Muscle of leg (tissue), 3 donors: ENCODE measurements at regions not wholly inside any gene's neighbourhood (a gene's known extent, or its start where the extent isn't known, plus 50 kb on each side); places are given as distances from the start of the nearest gene placed in this dataset.
A peak's percentile ranks its signal among the peaks of the same experiment; 100 is the strongest.
"Not testable (repeated sequence)": the region's sequence is repeated elsewhere in the genome, so short reads cannot be mapped to it uniquely, and the experiment has no call there.

Experiments
- DNase-seq: peaks from one replicate; pipeline ENCODE4 v3.0.0; 2013
- H3K27ac ChIP-seq: one replicate; pipeline ENCODE4 v1.5.1; 2013; ENCODE audit warnings: mild to moderate bottlenecking, low read length, control low read depth
- H3K27me3 ChIP-seq: one replicate; pipeline ENCODE4 v1.6.1; 2013; ENCODE audit warnings: low read length; ENCODE audit not compliant: control insufficient read depth, insufficient read depth
- H3K36me3 ChIP-seq: one replicate; pipeline ENCODE4 v1.6.1; 2013; ENCODE audit warnings: low read length; ENCODE audit not compliant: control insufficient read depth, insufficient read depth
- H3K4me1 ChIP-seq: one replicate; pipeline ENCODE4 v1.6.1; 2013; ENCODE audit warnings: low read length; ENCODE audit not compliant: control insufficient read depth, insufficient read depth
- H3K4me3 ChIP-seq: one replicate; pipeline ENCODE4 v1.5.1; 2013; ENCODE audit warnings: low read length, control low read depth
- H3K9me3 ChIP-seq: replicated peaks from 2 replicates; pipeline ENCODE4 v1.6.1; 2013; ENCODE audit warnings: low read depth, low read length; ENCODE audit not compliant: control insufficient read depth
- WGBS: methylation state at CpG from one replicate; pipeline ENCODE4 v1.1.5; 2013; ENCODE audit warnings: missing lambda C conversion rate; ENCODE audit not compliant: insufficient coverage; 5-methylcytosine and 5-hydroxymethylcytosine counted together

DNA sequence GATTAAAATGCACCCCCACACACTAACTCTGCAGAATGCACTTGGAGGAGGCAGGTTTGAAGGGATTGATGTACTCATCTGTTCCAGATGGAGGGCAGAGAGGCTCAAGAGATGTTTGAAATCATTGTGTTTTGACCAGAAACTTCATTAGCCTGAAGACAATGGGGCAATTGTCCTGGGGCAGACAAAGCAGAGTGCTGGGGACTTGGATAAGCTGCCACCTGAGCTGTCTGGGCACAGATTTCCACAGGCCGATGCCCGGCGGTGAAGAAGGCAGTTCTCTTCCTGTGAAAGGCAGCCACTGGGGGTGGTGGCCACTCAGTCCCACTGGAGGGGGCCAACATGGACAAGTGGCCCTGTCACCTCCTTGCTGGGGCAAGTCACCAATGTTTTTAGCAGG lies 181.0 kb downstream of the BCL2L11 start:
- not testable (repeated sequence) for H3K27ac ChIP-seq, DNase-seq

DNA sequence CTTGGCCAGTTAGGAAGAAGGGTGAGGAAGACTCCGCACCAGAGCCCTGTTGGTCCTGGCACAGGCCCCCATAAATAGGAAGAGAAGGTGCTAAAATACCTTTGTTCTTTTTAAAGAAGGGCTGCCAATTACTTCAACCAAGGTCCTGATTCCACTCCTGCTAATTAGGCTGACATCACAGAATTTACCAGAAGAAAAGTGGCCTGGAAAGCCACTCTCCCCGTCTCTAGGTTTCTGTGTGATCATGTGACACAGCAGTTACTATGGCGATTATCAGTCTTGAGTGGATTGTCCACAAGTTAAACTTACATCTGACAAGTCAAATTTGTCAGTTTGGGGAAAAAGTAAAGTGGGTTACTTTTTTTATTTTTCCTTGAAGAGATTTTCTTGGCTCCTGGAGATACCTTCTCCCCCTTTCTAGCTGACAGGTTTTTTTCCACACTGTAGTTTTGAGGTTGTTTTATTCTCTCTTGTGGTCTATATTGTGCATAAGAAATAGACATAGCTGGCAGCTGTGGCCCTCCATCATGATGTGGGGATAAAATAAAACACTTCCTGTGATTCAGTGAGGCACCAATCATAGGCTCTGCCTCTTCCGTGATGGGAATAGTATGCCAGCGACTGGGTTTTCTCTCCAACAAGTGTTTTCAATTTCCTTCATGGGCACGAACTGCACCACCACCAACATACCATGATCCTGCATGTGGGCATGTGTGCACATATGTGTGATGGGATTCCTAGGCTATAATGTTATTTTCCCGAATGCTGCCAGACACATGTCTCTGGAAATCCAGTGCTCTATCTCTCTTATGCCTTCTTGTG lies 181.9 kb downstream of the BCL2L11 start:
- DNase-seq, H3K27ac ChIP-seq, H3K27me3 ChIP-seq, H3K4me3 ChIP-seq, H3K4me1 ChIP-seq, H3K36me3 ChIP-seq, H3K9me3 ChIP-seq: not testable (repeated sequence)
- WGBS: no CpG with 5 or more reads among the region's 7 CpGs

More for the DNA sequence above, 181.0 kb downstream of the BCL2L11 start:
- not testable (repeated sequence) for H3K9me3 ChIP-seq, H3K4me1 ChIP-seq, H3K27me3 ChIP-seq, H3K4me3 ChIP-seq, H3K36me3 ChIP-seq
- WGBS: no CpG with 5 or more reads among the region's 3 CpGs

DNA sequence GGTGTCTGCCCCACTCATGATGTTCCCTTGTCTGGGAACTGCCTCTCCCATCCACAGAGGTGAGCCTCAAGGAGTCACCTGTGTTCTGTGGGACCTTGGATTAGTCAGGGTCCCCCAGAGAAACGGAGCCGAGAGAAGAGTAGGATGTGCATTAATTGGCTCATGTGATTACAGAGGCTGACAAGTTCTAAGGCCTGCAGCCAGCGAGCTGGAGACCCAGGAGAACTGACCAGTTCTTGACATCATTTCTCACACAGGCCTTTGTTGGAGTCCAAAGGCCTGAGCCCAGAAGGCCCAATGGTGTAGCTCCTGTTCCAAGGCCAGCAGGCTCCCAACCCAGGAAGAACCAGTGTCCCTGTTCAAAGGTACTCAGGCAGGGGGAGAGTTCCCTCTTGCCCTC lies 186.6 kb downstream of the BCL2L11 start:
- H3K4me1 ChIP-seq, H3K4me3 ChIP-seq, H3K27ac ChIP-seq, H3K9me3 ChIP-seq, H3K36me3 ChIP-seq, H3K27me3 ChIP-seq, DNase-seq: not testable (repeated sequence)
- WGBS: no CpG with 5 or more reads among the region's 3 CpGs

DNA sequence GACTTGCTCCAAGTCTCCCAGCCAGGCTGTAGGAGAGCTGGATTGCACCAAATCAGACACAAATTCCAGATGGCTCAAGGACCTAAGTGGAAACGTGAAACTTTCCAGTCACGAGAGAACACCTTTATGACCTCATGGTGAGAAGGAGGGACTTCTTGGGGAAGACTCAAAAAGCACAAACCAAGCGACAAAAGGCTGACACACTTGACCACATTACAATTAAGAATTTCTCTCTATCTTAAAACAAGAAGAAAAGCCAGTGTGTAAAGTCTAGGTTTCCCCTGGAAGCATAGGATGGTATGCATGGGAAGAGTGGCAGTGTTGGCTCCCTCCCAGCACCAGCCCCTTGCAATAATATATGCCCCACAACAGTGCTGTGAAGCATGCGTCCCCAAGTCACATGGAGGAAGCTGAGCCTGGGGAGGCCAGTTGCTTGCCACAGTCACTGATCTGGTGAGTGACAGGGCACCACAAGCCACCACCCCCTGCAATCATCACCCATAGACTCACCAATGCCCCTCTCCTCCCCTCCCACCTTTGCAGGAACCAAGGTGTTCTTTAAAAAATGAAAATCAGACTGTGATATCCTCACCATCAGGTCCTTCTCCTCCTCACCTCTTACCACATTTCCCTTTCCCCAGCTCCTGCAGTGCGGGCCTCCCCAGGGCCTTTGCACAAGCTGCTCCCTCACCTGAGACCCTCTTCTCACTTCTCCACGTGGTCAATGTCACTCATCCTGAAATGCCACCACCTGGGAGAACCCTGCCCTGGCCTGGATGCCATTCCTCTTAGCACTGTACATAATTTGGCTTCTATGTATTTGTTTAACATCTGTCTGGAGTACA lies 188.7 kb downstream of the BCL2L11 start:
- H3K27ac ChIP-seq, H3K27me3 ChIP-seq, H3K4me3 ChIP-seq, H3K36me3 ChIP-seq, H3K4me1 ChIP-seq, H3K9me3 ChIP-seq: not testable (repeated sequence)
- DNase-seq: peak; percentile 30
- WGBS: no CpG with 5 or more reads among the region's 6 CpGs

DNA sequence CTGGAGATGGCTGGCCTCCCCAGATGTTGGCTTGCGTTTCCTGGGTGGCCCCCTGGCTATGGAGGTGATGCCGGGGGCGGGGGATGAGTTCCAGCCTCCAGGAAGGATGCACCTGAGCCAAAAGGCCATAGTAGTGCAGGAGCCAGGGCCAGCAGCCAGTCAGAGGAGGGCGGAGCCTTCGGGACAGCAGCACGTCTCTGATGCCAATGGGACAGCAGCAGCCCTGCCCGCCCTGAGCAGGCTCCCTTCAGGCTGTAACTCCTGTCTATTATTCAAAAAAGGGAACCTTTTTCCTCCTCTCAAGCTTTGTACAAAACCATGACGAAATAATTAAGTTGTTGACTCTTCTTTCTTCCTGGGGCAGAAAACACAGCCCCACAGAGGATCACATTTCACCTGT lies 189.7 kb downstream of the BCL2L11 start:
- not testable (repeated sequence) for H3K4me3 ChIP-seq, H3K27me3 ChIP-seq, DNase-seq, H3K9me3 ChIP-seq, H3K27ac ChIP-seq, H3K4me1 ChIP-seq, H3K36me3 ChIP-seq
- WGBS: no CpG with 5 or more reads among the region's 8 CpGs

DNA sequence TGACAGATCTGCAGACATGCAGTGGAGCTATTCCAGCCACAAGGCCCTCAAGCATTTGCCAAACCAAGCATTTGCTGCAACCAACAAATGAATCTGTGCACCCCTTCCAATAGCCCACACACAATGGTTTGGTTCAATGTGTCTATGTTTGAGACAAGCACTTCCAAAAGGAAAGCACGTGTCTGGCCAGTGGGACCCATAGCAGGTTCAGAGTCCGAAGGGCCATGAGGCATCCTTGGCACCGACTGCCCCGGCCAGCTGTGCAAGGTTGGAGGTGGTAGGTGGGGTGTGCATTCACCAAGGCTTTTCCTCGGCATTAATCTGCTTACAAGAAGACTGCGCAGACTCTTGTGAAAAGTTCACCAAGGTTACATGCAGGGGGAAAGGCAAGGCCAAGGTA lies 190.9 kb downstream of the BCL2L11 start:
- not testable (repeated sequence) for DNase-seq, H3K4me3 ChIP-seq, H3K4me1 ChIP-seq, H3K9me3 ChIP-seq, H3K27me3 ChIP-seq, H3K36me3 ChIP-seq, H3K27ac ChIP-seq
- WGBS: no CpG with 5 or more reads among the region's 6 CpGs

DNA sequence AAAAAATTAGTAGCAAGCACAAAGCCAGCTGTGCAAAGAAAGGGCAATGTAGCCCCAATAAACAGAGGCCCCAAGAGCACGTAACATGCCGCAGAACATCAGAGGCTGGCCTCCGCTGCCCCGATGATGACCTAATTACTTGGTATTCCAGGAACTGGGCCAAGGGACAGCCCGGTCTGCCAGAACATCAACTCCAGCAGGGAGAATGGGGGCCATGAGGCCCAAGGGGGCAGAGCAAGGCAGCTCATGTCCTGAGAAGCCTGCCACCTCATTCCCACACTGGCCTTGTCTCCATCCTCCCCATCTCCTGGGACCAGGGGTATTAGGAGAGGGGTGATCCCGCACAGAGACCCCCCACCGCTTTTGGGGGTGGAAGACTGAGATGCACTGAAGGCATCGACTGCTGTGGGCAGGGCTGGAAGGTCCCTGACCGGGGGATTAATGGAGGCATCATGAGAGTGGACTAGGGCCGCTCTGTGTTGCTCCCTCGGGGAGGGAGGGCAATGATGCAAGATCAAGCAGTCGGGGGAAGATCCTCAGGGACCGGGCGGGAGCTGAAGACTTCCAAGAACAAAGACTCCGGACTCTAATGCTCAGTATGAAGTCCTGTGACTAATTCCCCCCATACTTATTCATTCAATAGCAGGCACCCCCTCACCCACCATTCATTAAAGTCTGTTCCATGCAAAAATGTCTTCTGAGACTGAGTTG lies 192.3 kb downstream of the BCL2L11 start:
- H3K36me3 ChIP-seq, H3K4me3 ChIP-seq, H3K27ac ChIP-seq, H3K9me3 ChIP-seq, H3K27me3 ChIP-seq, H3K4me1 ChIP-seq: not testable (repeated sequence)
- DNase-seq: peak; percentile 28
- WGBS: 35% methylated on average over 5 of the region's 15 CpGs

DNA sequence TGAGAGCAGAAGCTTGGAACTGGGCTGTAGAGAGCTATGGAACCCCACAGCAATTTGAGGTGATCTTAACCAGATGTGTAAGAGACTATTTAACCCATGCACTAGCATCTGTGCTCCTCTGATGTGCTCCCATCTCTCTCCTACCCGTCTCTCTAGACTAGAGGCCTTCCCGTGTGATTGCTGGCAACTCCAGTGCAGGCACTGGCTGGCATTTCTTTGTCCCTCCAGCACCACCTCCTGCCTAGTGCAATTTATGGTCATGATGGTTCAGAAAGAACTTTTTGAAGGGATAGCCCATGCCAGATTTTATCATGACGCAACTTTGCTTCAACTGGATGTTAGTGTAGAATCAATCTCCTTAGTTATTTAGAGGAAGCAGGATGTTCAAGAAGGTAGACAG lies 193.0 kb downstream of the BCL2L11 start:
- H3K27ac ChIP-seq, DNase-seq, H3K9me3 ChIP-seq, H3K4me1 ChIP-seq, H3K4me3 ChIP-seq, H3K27me3 ChIP-seq, H3K36me3 ChIP-seq: not testable (repeated sequence)
- WGBS: no CpG with 5 or more reads among the region's 3 CpGs

DNA sequence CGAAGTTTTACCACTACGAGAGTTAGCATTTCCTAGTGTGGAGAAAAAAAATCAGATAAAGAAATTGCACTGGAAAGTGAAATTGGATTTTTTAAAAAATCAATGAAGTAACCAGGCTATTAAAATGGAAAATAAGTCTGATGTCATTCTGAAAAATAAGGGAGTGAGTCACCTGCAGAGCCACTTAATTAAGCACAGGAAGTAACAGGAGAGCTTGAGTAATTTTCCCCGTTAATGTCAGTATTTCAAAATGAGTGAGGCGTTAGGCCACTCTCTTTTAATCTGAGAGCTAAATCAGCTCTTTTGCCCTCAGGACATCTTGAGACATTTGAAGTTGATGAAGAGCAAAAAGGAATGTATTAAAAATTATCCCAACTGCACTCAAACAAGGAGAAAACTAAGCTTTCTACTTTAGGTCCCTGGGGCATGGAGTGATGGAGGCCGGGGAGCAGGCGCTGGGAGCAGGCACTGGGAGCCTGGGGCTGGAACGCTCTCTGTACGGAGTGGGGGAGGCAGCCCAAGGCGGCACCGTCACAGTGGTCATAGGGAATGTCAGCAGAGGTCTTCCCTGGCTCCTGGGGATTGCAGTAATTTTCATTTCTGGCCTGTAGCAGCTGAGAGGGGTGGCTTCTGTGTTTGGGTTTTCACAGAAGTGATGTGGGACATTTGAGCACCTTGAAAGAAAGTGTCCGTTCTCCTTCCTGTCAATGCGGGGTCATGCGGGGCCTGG lies 194.6 kb downstream of the BCL2L11 start:
- H3K4me1 ChIP-seq, DNase-seq, H3K4me3 ChIP-seq, H3K27me3 ChIP-seq, H3K27ac ChIP-seq, H3K36me3 ChIP-seq, H3K9me3 ChIP-seq: not testable (repeated sequence)
- 74% methylated on average over 5 of the region's 13 CpGs for WGBS
